Heart left ventricle (tissue), 16 donors: ENCODE measurements at regions not wholly inside any gene's neighbourhood (a gene's known extent, or its start where the extent isn't known, plus 50 kb on each side); places are given as distances from the start of the nearest gene placed in this dataset.

Experiments used
- ATAC-seq, 4 donors: fragments of 200-7000 bp; cut with Tn5 transposase; one replicate each; pipeline ENCODE4 v1.9.1; 2020 to 2022; ENCODE audit warnings: moderate library complexity in 4 of 4, mild to moderate bottlenecking in 3 of 4, moderate number of reproducible peaks in 1 of 4
- DNase-seq, 5 donors: peaks; one replicate each; pipeline ENCODE4 v3.0.0-alpha.2; 2020
- H3K27ac ChIP-seq, 12 donors: fragments of 200-600 bp; sonication (generic) in 4 of 12; one replicate each; pipeline versions ENCODE4 v1.5.0 to v1.8.0; 2016 to 2022; ENCODE audit warnings: mild to moderate bottlenecking in 2 of 12
- H3K27me3 ChIP-seq, 9 donors: fragments of 200-600 bp; sonication (generic) in 2 of 9; one replicate each; pipeline versions ENCODE4 v1.5.1 to v1.8.0; 2016 to 2022; ENCODE audit warnings: mild to moderate bottlenecking in 3 of 9
- H3K36me3 ChIP-seq, 9 donors: fragments of 200-600 bp; sonication (generic) in 2 of 9; one replicate each; pipeline versions ENCODE4 v1.5.0 to v1.8.0; 2018 to 2022; ENCODE audit warnings: mild to moderate bottlenecking in 2 of 9
- H3K4me1 ChIP-seq, 12 donors: fragments of 200-600 bp; sonication (generic) in 4 of 12; one replicate each; pipeline versions ENCODE4 v1.5.0 to v1.8.0; 2016 to 2022; ENCODE audit warnings: mild to moderate bottlenecking in 3 of 12
- H3K4me3 ChIP-seq, 12 donors: fragments of 200-600 bp; sonication (generic) in 4 of 12; one replicate each; pipeline versions ENCODE4 v1.5.0 to v1.8.0; 2017 to 2022; ENCODE audit warnings: mild to moderate bottlenecking in 9 of 12, moderate library complexity in 4 of 12
- H3K9me3 ChIP-seq, 12 donors: fragments of 200-600 bp; sonication (generic) in 4 of 12; one replicate each; pipeline versions ENCODE4 v1.5.0 to v1.8.0; 2016 to 2022; ENCODE audit warnings: mild to moderate bottlenecking in 1 of 12
- POLR2A ChIP-seq, 2 donors: fragments of 450-650 bp; IDR thresholded peaks; one replicate each; pipeline ENCODE4 v1.6.1; 2017; ENCODE audit warnings: antibody characterized with exemption in 2 of 2, mild to moderate bottlenecking in 2 of 2, moderate library complexity in 2 of 2
- WGBS, 4 donors: extraction: QIAGEN DNeasy Blood & Tissue Kit in 2 of 4; methylation state at CpG; one replicate each; pipeline versions ENCODE4 v1.1.5 to v1.1.7; 2013 to 2018; 5-methylcytosine and 5-hydroxymethylcytosine counted together
- intact Hi-C, 10 donors: fragments of 100-400 bp; cut with DNase I; formaldehyde crosslinking; loops; one replicate each; pipeline versions ENCODE4 v1.11.1 to v1.14.2; 2022
- TF ChIP-seq, protein P1 (sequence below), 12 donors: fragments of 200-600 bp; sonication (generic) in 4 of 12; IDR thresholded peaks; one replicate each; pipeline versions ENCODE4 v1.5.0 to v1.8.0; 2018 to 2022; ENCODE audit warnings: antibody characterized with exemption in 12 of 12, mild to moderate bottlenecking in 5 of 12
- donor health status: ischemic (EF 13 %, LVEDD 7.1; RV severe dilation, severe dysfunction).
- donor health status: healthy with polysubstance abuse.
- donor health status: DM: no; HTN: yes; CAD: no.
- donor health status: DM: no; HTN: no; CAD: no.
- donor health status: ischemic (EF 25% LVEDD 6.9; RV normal size, moderate dysfunction).
- donor health status: ischemic (EF 25% LVEDD 5.7; RV mildly dilated, moderate dysfunction).
- donor health status: healthy.
- donor health status: DM: yes; HTN: yes; CAD: no.
- donor health status: ischemic (EF 35%, LVEDD 5.7; RV mildly dilated, moderate dysfunction).
- donor health status: nonischemic (EF 11% LVEDD 7.7; RV severe dilation, severe dysfunction).
- donor health status: DM: yes; HTN: yes; CAD: no.
- donor health status: PGD.
- donor health status: ischemic (EF 29% LVEDD 5.4; RV normal size, mild dysfunction).
- donor health status: nonischemic (EF 23%, LVEDD 6.1; RV moderate dilation, normal function).

DNA sequence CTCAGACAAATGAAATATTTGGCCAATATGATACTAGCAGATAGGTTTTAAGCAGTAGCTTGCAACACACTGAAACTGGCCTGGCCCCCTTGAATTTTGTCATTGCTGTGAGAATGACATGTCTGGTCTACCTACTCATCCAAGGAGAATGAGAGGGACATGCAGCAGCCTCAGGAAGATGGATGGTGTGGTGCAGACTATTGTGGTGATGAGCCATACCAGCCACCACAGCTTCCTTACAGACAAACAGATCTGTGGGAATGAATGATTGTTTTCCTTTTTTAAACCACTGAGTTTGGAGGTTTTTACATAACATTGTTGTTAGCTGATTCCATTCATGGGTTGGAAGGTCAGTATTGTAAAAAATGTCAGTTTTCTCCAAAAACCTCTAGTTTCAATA lies 133.7 kb upstream of the POU1F1 start:
- DNase-seq (no peak), ATAC-seq (no peak)
- no peak for TF ChIP-seq POLR2A (IDR thresholded peaks at IDR 0.05)
- TF ChIP-seq, protein P1, sequence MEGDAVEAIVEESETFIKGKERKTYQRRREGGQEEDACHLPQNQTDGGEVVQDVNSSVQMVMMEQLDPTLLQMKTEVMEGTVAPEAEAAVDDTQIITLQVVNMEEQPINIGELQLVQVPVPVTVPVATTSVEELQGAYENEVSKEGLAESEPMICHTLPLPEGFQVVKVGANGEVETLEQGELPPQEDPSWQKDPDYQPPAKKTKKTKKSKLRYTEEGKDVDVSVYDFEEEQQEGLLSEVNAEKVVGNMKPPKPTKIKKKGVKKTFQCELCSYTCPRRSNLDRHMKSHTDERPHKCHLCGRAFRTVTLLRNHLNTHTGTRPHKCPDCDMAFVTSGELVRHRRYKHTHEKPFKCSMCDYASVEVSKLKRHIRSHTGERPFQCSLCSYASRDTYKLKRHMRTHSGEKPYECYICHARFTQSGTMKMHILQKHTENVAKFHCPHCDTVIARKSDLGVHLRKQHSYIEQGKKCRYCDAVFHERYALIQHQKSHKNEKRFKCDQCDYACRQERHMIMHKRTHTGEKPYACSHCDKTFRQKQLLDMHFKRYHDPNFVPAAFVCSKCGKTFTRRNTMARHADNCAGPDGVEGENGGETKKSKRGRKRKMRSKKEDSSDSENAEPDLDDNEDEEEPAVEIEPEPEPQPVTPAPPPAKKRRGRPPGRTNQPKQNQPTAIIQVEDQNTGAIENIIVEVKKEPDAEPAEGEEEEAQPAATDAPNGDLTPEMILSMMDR (IDR thresholded peaks at IDR 0.05): no peak
- Histone ChIP-seq H3K9me3 (no peaks in the 10 kb centered on the region), H3K36me3 (no peaks in the 10 kb centered on the region), H3K4me1 (no peaks in the 10 kb centered on the region), H3K4me3 (no peak overlapping the region), H3K27me3 (no peaks in the 10 kb centered on the region), H3K27ac (no peak overlapping the region)
- intact Hi-C loops: no loop called here

DNA sequence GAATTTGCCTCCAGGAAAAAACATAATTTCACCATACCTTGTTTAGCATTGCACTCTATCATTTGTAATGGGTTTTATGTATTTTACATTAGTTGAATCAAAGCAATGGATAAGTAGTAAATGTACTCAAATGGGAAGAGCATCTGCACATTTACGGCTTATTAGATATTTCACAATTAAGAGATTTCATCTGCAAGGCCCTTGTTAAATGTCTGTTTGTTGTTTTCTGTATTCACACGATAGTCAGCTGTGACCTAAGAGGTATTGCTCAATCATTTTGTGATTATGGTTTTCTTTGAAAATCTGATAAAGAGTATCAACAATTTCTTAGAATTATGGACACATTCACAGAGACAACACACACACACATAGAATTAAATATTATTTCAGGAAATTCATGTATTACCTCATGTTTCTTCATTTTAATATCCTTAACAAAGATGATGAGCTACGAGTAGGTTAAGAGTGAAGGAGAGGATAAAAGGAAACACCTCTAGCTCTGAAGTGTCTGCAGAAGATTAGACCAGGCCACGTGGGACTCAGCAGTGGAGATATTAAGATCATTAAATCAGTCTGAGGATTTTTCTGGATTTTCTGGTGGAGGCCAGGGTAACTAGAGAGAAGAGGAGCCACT lies 121.9 kb upstream of the POU1F1 start:
- Histone ChIP-seq H3K27ac (no peak overlapping the region), H3K4me3 (no peak overlapping the region), H3K36me3 (no peaks in the 10 kb centered on the region), H3K9me3 (peaks cover 0 to 16% (median 1%) of the 10 kb centered on the region in 12 donors), H3K4me1 (no peaks in the 10 kb centered on the region), H3K27me3 (no peaks in the 10 kb centered on the region)
- no peak for ATAC-seq
- DNase-seq: no peak
- no peak for TF ChIP-seq POLR2A (IDR thresholded peaks at IDR 0.05)
- TF ChIP-seq, protein P1 (IDR thresholded peaks at IDR 0.05): no peak
- intact Hi-C loops: no loop called here
- WGBS, 4 donors: 32 to 67% (median 40%) methylated on average over 4 of the region's 4 CpGs

DNA sequence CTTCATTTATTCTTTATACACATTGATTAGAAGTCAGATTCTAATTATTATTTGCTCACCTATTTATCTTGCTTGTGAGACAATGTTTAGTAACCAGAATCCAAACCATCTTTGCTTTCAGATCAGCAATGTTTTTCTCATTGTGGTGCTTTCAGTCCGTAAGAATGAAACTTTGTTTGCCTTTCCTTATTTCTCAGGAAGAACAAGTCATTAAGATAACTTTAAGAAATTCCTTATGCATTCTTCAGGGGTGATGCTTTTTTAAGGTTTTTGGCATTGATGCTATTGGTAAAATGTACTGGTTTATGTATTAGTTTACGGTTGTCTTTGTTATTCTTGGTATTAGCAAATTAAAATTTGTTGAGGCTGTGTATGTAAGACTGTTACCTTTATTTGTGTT lies 120.8 kb upstream of the POU1F1 start:
- ATAC-seq (no peak), DNase-seq (no peak)
- Histone ChIP-seq H3K27me3 (no peaks in the 10 kb centered on the region), H3K27ac (no peak overlapping the region), H3K9me3 (peaks cover 0 to 16% (median 1%) of the 10 kb centered on the region in 12 donors), H3K4me1 (no peaks in the 10 kb centered on the region), H3K36me3 (no peaks in the 10 kb centered on the region), H3K4me3 (no peak overlapping the region)
- 70 to 80% (median 70%) methylated on average over 2 of the region's 2 CpGs for WGBS, 4 donors
- intact Hi-C loops: no loop called here
- TF ChIP-seq, protein P1 (IDR thresholded peaks at IDR 0.05): no peak
- no peak for TF ChIP-seq POLR2A (IDR thresholded peaks at IDR 0.05)

DNA sequence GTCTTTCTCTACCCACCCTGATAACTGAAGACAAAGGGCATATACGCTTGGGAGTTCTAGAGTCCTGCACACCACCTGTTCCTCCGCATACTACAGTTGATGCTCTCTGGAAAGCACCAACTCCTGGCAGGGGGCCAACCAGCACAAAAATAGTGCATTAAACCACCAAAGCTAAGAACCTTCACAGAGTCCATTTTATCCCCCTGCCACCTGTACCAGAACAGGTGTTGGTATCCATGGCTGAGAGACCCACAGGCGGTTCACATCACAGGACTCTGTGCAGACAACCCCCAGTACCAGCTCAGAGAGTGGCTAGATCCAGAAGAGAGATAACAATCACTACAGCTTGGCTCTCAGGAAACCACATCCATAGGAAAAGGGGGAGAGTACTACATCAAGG lies 114.4 kb upstream of the POU1F1 start:
- peaks cover 0 to 16% (median 1%) of the 10 kb centered on the region in 12 donors for H3K9me3 ChIP-seq
- no peak for TF ChIP-seq POLR2A (IDR thresholded peaks at IDR 0.05)
- TF ChIP-seq, protein P1 (IDR thresholded peaks at IDR 0.05): no peak
- H3K36me3 ChIP-seq: no peaks in the 10 kb centered on the region
- ATAC-seq (no peak), DNase-seq (no peak)
- no peak overlapping the region for H3K27ac ChIP-seq
- H3K4me3 ChIP-seq: no peak overlapping the region
- H3K27me3 ChIP-seq: no peaks in the 10 kb centered on the region
- intact Hi-C loops: no loop called here
- 79 to 83% (median 82%) methylated on average over 3 of the region's 3 CpGs for WGBS, 4 donors
- H3K4me1 ChIP-seq: no peaks in the 10 kb centered on the region
